ENCODE measurements at regions not wholly inside any gene's neighbourhood (a gene's known extent, or its start where the extent isn't known, plus 50 kb on each side); places are given as distances from the start of the nearest gene placed in this dataset.

- TF ChIP-seq WT1 (tag by site-specific recombination; IDR thresholded peaks at IDR 0.05) (no peak), ZIC2 (tag by site-specific recombination; IDR thresholded peaks at IDR 0.05) (no peak), ZNF202 (tag by site-specific recombination; IDR thresholded peaks at IDR 0.05; ENCODE audit: borderline replicate concordance) (no peak), ZBTB8A (tag by site-specific recombination; IDR thresholded peaks at IDR 0.05) (no peak), ZNF777 (tag by site-specific recombination; IDR thresholded peaks at IDR 0.05; ENCODE audit: borderline replicate concordance) (no peak)
- TF ChIP-seq, protein P1, sequence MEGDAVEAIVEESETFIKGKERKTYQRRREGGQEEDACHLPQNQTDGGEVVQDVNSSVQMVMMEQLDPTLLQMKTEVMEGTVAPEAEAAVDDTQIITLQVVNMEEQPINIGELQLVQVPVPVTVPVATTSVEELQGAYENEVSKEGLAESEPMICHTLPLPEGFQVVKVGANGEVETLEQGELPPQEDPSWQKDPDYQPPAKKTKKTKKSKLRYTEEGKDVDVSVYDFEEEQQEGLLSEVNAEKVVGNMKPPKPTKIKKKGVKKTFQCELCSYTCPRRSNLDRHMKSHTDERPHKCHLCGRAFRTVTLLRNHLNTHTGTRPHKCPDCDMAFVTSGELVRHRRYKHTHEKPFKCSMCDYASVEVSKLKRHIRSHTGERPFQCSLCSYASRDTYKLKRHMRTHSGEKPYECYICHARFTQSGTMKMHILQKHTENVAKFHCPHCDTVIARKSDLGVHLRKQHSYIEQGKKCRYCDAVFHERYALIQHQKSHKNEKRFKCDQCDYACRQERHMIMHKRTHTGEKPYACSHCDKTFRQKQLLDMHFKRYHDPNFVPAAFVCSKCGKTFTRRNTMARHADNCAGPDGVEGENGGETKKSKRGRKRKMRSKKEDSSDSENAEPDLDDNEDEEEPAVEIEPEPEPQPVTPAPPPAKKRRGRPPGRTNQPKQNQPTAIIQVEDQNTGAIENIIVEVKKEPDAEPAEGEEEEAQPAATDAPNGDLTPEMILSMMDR (tag by site-specific recombination; IDR thresholded peaks at IDR 0.05) = no peak
These were observed 812.4 kb upstream of the ZEB2 start for GRCh38 chr2:145332210-145332898.

Data from HEK293 (cell line).